HG02798 (cell line): ENCODE measurements at regions not wholly inside any gene's neighbourhood (a gene's known extent, or its start where the extent isn't known, plus 50 kb on each side); places are given as distances from the start of the nearest gene placed in this dataset.

Source experiments
- ATAC-seq: cut with Tn5 transposase; IDR thresholded peaks from one replicate; pipeline ENCODE4 v1.9.1; 2021; ENCODE audit warnings: mild to moderate bottlenecking; ENCODE audit not compliant: unreplicated experiment, poor library complexity

DNA sequence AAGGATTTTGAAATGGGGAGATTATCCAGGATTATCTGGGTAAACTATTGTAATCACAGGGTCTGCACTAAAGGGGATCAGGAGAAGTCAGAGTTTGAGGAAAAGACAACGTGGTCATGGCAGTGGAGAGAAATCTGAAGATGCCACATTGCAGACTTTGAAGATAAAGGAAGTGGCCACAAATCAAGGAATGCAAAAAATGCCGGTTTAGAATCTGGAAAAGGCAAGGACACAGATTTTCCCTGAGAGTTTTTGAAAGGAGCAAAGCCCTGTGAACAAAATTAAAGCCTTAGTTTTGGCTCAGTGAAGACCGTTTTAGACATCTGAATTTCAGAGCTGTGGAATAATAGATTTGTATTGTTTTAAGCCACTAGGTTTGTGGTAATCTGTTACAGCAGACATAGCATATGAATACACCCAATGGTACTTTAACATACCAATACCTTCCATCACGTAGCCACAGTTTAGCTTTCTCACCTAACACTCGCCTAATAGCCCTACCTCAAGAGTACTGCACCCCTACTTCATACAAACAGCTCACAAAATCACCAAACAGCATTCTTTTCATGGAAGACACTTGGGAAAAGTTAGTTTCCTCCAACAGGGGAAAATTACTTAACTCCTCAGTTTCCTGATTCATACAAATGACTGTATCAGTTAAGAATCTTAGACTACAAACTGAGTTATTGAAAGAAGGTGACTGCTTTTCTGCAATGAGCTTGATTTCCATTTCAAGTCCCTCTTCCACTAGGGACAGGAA, 446.5 kb downstream of the INHBA start:
- no peak for ATAC-seq

DNA sequence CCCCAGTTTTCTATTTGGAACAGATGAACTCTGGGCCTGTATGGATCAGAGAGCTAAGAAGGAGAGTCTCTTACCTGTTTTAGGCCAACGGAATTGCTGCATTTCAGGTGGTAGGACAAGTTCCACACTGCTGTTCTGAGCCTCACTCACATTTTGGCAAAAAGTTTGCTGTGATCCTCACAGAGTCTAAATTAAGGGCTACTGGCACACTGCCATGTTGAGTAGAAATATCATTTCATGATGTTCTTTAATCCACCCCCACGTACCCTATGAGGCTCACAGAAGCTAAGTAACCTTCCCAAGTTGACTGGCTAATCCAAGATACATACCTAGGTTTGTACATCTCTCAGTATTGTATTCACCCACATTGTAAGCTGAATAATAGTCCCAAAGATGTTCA, 447.2 kb downstream of the INHBA start:
- no peak for ATAC-seq

GRCh38 chr7:41255113-41255512, 447.8 kb downstream of the INHBA start:
- ATAC-seq, result no peak

DNA sequence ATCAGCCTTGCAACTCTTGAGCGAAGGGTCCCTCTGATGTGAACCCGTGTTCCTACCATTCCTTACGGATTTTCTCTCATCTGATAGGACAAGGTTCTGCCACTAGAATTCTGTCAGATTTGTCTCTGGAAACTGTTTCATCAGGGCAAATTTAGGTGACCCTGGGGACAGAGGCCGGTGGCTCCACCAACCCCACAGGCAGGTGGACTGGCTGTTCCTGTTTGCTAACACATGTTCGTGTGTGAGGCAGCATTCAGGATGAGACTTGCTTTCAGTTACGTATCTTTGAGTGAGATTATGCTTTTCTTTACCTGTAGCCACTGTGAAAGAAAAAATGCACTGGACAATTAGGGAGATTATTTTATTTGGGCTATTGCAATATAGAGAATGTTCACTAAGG, 449.9 kb downstream of the INHBA start:
- ATAC-seq, result no peak

- no peak for ATAC-seq
Observed at GRCh38 chr7:41252551-41252950, 450.3 kb downstream of the INHBA start.

DNA sequence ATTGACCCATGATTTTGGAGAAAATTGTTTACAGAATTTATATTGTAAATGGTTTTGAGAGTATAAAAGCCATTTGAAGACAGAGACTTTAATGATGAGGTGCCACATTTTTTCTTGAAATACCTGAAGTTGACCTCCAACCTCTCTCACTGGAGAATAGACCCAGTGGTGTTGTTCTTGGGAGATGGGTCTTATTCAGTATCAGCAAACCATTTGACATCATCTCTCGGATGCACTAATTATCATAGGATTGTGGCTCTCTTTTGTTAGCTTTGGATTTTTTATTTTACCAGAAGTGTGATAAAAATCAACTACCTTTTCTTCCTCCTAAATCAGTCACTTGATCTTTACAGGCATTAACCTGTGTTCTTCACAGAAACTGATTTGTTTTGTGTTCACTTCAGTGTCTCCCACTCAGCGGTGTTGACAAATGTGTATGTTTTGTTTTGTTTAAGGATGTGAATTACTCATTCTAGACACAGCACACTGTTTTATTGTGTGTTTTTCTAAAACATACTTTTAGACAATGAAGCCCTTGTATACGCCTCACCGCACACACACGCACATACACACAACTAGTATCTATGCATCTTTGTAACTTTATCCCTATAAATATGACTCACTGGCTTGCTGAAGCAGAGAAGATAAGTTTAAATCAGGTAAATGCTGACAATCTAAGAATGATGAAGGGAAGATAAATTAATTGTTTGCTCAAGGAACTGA, 455.6 kb downstream of the INHBA start:
- no peak for ATAC-seq

- no peak for ATAC-seq
Observed at GRCh38 chr7:41245916-41246315, 457.0 kb downstream of the INHBA start.

GRCh38 chr7:41244246-41244645, 458.6 kb downstream of the INHBA start:
- no peak for ATAC-seq

- no peak for ATAC-seq
Observed at GRCh38 chr7:41241641-41242040, 461.2 kb downstream of the INHBA start.

- ATAC-seq, result no peak
Observed at GRCh38 chr7:41239596-41239995, 463.3 kb downstream of the INHBA start.

DNA sequence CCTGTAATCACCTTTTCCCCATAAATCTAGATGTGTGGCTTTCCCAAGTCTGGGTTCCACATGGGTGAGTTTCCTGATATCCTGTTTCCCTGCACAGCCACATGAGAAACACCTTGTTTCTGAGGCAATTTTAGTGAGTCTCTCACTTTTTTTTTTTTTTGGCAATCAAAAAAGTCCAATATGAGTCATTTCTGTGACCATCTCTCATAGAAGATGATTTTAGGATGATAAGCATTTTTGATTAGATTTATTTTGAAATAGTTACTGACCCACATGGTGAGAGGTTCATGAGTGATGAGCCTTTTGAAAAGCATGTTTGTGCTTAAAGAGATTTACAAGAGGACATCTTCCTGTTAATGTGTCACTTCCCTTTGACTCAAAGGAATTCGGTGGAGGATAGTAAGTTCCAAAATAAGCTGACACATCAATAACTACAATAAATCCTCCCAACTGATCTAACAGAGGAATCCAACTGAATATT, 464.0 kb downstream of the INHBA start:
- ATAC-seq, result no peak

DNA sequence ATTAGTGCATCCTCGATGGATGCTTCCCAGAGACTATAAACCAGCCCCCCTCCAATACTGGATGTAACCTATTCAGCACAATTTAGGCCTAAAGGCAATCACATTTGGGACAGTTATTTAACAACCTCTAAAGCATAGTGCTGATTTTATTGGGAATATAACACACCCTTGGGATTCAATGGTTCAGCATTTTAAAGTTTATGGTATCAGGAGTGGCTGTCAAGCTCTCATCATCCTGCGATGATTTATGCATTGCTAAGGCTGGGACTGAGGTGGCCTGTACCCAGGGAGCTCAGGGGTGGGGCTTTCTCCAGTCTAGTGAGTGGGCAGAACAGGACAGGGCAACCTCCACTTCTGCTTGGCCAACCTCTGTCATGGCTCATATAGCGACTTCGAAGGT, 464.9 kb downstream of the INHBA start:
- ATAC-seq, result no peak

- no peak for ATAC-seq
Observed at GRCh38 chr7:41232086-41232485, 470.8 kb downstream of the INHBA start.

DNA sequence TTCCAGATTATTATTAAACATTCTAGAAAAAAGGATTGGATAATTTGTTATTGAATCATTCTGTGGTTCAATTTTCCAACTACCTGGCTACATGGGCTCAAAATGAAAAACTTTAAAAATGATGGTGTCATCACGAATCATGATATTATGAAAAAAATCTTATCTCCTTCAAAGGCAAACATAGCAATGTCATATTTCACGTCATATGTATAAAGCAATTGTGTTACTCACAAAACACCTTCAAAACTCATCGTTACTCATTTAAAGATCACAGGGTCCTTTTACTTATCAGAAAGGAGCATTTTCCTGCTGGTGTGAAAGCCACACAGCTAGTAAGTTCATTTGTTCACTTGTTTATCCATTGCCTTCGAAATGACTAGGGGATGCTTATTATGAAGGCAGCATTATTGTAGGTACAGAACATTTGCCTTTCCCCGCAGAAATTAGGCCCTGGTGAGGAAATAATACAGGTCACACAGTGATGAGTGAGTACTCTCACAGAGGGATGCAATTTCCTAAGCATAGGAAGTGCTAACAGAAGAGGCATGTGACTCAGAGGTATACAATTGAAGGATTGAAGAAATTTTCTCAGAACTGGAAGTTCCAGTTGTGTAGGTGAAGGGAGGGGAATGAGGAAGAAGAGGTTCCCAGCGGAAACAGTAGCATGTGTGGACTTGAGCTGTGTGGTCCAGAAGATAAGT, 478.7 kb downstream of the INHBA start:
- no peak for ATAC-seq

- ATAC-seq, result no peak
Observed at GRCh38 chr7:41222746-41223145, 480.1 kb downstream of the INHBA start.

- no peak for ATAC-seq
Observed at GRCh38 chr7:41220266-41220665, 482.6 kb downstream of the INHBA start.

GRCh38 chr7:41219276-41219675, 483.6 kb downstream of the INHBA start:
- no peak for ATAC-seq

DNA sequence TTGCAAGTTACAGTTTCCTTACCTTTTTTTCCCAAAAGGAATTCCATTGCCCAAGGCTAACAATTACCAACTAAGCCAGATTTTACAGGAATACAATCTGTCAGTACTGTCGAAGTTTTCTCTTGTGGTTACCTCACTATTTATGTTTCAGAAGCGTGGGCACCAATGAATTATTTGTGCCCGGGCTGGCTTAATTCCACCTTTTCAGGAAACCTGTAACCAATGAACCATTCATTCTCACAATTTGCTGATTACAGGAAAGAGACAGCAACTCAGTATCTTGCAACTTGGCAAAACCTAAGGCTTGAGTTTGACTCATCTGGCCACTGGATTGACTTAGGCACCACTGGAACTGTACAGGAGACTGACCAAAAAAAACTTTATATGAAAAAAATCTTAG, 485.6 kb downstream of the INHBA start:
- no peak for ATAC-seq

- ATAC-seq, result no peak
Observed at GRCh38 chr7:41207141-41207540, 495.7 kb downstream of the INHBA start.

GRCh38 chr7:41206267-41206666, 496.6 kb downstream of the INHBA start:
- no peak for ATAC-seq

GRCh38 chr7:41205600-41205999, 497.3 kb downstream of the INHBA start:
- ATAC-seq, result peak; percentile 74
